ENCODE measurements at regions not wholly inside any gene's neighbourhood (a gene's known extent, or its start where the extent isn't known, plus 50 kb on each side); places are given as distances from the start of the nearest gene placed in this dataset.

DNA sequence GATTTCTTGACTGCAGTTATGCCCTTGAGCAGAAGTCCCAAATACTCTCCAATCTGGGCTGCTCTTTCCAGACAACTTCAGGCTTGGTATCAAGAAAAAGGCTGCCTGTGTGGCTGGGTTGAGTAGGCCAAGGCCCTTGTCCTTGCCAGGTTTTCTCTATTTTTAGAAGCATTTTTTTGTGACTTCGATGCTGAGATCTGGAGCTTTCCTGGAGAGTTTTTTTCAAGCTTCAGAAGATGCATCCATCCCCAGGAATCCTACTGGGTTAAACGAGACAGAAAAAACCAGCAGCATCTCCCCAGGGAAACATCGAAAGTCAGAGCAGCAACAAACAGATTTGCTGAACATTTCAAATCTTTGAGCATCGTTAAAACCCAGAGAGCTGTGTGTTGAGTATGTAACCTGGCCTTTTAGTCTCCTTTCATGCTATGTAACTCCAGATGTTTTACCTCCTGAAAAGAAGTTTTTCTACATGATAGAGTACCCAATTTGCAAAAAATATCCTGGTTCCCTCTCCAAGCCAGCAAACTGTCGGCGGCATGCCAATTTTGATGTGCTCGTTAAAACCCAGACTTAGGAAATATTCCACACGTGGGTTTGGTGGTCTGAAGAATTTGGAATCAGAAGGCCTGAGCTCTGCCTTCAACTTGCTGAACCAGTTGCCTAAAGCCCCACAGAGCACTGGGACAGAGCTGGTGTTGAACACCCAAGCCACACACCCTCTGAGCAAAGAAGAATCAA is 98.1 kb upstream of the ALDH1B1 start:
- Histone ChIP-seq H3K27ac (ENCODE audit: insufficient read length, low read depth, low read length) (no peak overlapping the region), H3K9me3 (ENCODE audit: control insufficient read depth, low read depth, low read length) (no peaks in the 10 kb centered on the region), H3K4me1 (ENCODE audit: insufficient read depth, low read length) (no peaks in the 10 kb centered on the region), H3K9ac (ENCODE audit: extremely low read depth, insufficient read length, low read length) (no peak overlapping the region), H2BK12ac (ENCODE audit: insufficient read length, low read depth, low read length) (no peak overlapping the region), H3K79me2 (ENCODE audit: insufficient read depth, low read length) (no peaks in the 10 kb centered on the region), H4K91ac (ENCODE audit: insufficient read length, low read depth, low read length) (no peak overlapping the region), H3K79me1 (ENCODE audit: insufficient read depth, low read depth, low read length, poor library complexity, severe bottlenecking) (no peaks in the 10 kb centered on the region), H2BK20ac (ENCODE audit: low read depth, low read length, poor library complexity, severe bottlenecking) (no peak overlapping the region), H2BK15ac (ENCODE audit: low read depth, low read length) (no peak overlapping the region), H3K56ac (ENCODE audit: insufficient read length, low read depth, low read length) (no peak overlapping the region), H3K23ac (ENCODE audit: insufficient read length, low read depth, low read length) (no peak overlapping the region), H3T11ph (ENCODE audit: low read length) (no peak overlapping the region), H2AK5ac (ENCODE audit: insufficient read length, low read length) (no peak overlapping the region), H2BK120ac (ENCODE audit: low read depth, low read length, poor library complexity, severe bottlenecking) (no peak overlapping the region), H2BK5ac (ENCODE audit: insufficient read length, low read length) (no peak overlapping the region), H4K8ac (replicated peaks; ENCODE audit: insufficient read length, low read depth, low read length) (no peak overlapping the region), H3K14ac (ENCODE audit: insufficient read depth, low read length) (no peak overlapping the region), H3K4ac (ENCODE audit: low read depth, low read length) (no peak overlapping the region), H3K27me3 (ENCODE audit: insufficient read depth, low read length) (no peaks in the 10 kb centered on the region), H3K4me2 (ENCODE audit: insufficient read depth, insufficient read length, low read length) (no peak overlapping the region), H3K23me2 (ENCODE audit: insufficient read length, low read depth, low read length, poor library complexity, severe bottlenecking) (no peaks in the 10 kb centered on the region), H4K5ac (ENCODE audit: insufficient read length, low read depth, low read length) (no peak overlapping the region), H4K20me1 (ENCODE audit: control insufficient read depth, insufficient read depth, insufficient read length) (no peaks in the 10 kb centered on the region), H2AFZ (ENCODE audit: low read length) (no peak overlapping the region), H3K18ac (ENCODE audit: insufficient read length, low read depth, low read length) (no peak overlapping the region)
- Mint-ChIP-seq H3K4me1 (peaks cover 8 to 10% of the 10 kb centered on the region in 2 experiments), H3K27me3 (ENCODE audit: low read depth) (peaks cover 55% of the 10 kb centered on the region), H3K36me3 (ENCODE audit: insufficient read depth in 1 of 3, low read depth in 3 of 3) (no peaks in the 10 kb centered on the region; a peak in 1 of 7 replicates), H3K4me3 (no peak overlapping the region), H3K27ac (no peak overlapping the region), H3K9me3 (no peaks in the 10 kb centered on the region)
- no peak for DNase-seq
- WGBS (ENCODE audit: extremely low coverage, insufficient read length, low lambda C conversion rate): no CpG with 5 or more reads among the region's 8 CpGs
- TF ChIP-seq, protein P1, sequence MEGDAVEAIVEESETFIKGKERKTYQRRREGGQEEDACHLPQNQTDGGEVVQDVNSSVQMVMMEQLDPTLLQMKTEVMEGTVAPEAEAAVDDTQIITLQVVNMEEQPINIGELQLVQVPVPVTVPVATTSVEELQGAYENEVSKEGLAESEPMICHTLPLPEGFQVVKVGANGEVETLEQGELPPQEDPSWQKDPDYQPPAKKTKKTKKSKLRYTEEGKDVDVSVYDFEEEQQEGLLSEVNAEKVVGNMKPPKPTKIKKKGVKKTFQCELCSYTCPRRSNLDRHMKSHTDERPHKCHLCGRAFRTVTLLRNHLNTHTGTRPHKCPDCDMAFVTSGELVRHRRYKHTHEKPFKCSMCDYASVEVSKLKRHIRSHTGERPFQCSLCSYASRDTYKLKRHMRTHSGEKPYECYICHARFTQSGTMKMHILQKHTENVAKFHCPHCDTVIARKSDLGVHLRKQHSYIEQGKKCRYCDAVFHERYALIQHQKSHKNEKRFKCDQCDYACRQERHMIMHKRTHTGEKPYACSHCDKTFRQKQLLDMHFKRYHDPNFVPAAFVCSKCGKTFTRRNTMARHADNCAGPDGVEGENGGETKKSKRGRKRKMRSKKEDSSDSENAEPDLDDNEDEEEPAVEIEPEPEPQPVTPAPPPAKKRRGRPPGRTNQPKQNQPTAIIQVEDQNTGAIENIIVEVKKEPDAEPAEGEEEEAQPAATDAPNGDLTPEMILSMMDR (conservative IDR thresholded peaks at IDR 0.05): no peak

Measured in H9 (cell line).